Smooth muscle cell (in vitro differentiated cells): ENCODE measurements at regions not wholly inside any gene's neighbourhood (a gene's known extent, or its start where the extent isn't known, plus 50 kb on each side); places are given as distances from the start of the nearest gene placed in this dataset.

Experiments used
- DNase-seq: peaks from one replicate; lab custom pipeline; 2025; ENCODE audit not compliant: unreplicated experiment; lab: John Stamatoyannopoulos, UW
- H2AFZ ChIP-seq: fragments of 200-600 bp; sonication (generic); 2 replicates; pipeline ENCODE4 v1.6.0; 2016; ENCODE audit warnings: antibody characterized with exemption, low read depth, mild to moderate bottlenecking
- H3F3A ChIP-seq: fragments of 200-600 bp; sonication (generic); 2 replicates; pipeline ENCODE4 v1.6.0; 2017; ENCODE audit warnings: antibody characterized with exemption, low read depth
- H3K27ac ChIP-seq: fragments of 200-600 bp; sonication (generic); 2 replicates; pipeline ENCODE4 v1.5.1; 2016; ENCODE audit warnings: low read depth, mild to moderate bottlenecking
- H3K27me3 ChIP-seq: fragments of 200-600 bp; sonication (generic); 2 replicates; pipeline ENCODE4 v1.6.1; 2016; ENCODE audit warnings: low read depth, mild to moderate bottlenecking
- H3K36me3 ChIP-seq: fragments of 200-600 bp; sonication (generic); 2 replicates; pipeline ENCODE4 v1.5.1; 2016; ENCODE audit warnings: low read depth
- H3K4me1 ChIP-seq: fragments of 200-600 bp; sonication (generic); 2 replicates; pipeline ENCODE4 v1.5.1; 2016; ENCODE audit warnings: low read depth
- H3K4me2 ChIP-seq: fragments of 200-600 bp; sonication (generic); 2 replicates; pipeline ENCODE4 v1.6.0; 2016; ENCODE audit warnings: mild to moderate bottlenecking
- H3K4me3 ChIP-seq: fragments of 200-600 bp; sonication (generic); 2 replicates; pipeline ENCODE4 v1.5.1; 2016; ENCODE audit warnings: mild to moderate bottlenecking
- H3K79me2 ChIP-seq: fragments of 200-600 bp; sonication (generic); 2 replicates; pipeline ENCODE4 v1.6.0; 2016; ENCODE audit warnings: low read depth, mild to moderate bottlenecking
- H3K9ac ChIP-seq: fragments of 200-600 bp; sonication (generic); 2 replicates; pipeline ENCODE4 v1.6.0; 2016; ENCODE audit warnings: low read depth
- H3K9me3 ChIP-seq: fragments of 200-600 bp; sonication (generic); replicated peaks from 2 replicates; pipeline ENCODE4 v1.5.1; 2016; ENCODE audit warnings: low read depth
- H4K20me1 ChIP-seq: fragments of 200-600 bp; sonication (generic); 2 replicates; pipeline ENCODE4 v1.6.0; 2016; ENCODE audit warnings: low read depth
- WGBS: methylation state at CpG from one replicate; pipeline ENCODE4 v1.1.7; 2016; ENCODE audit warnings: low lambda C conversion rate; 5-methylcytosine and 5-hydroxymethylcytosine counted together
- TF ChIP-seq, protein P1 (sequence below): fragments of 200-600 bp; sonication (generic); IDR thresholded peaks from 2 replicates; pipeline ENCODE4 v1.5.1; 2017; ENCODE audit warnings: borderline replicate concordance, mild to moderate bottlenecking, antibody characterized with exemption; ENCODE audit not compliant: insufficient read depth, poor library complexity, severe bottlenecking

DNA sequence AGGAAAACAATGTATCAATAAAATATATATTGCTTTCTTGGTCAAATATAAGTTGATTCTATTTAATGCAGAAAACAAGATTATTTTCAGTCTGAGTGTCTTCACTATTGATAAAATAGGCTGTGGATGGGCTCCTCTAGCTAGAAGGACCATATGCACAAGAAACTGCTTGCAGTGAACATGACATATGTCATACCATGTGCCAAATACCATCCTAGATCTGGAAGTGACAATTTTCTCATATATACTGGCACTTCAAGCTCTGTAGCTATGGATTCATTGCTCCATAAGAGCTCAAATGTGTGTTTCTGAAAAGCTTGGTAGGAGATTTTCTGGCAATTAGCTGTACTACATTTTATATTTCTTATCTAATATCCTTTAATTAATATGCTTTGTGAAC is 95.6 kb upstream of the CDH6 start:
- TF ChIP-seq, protein P1, sequence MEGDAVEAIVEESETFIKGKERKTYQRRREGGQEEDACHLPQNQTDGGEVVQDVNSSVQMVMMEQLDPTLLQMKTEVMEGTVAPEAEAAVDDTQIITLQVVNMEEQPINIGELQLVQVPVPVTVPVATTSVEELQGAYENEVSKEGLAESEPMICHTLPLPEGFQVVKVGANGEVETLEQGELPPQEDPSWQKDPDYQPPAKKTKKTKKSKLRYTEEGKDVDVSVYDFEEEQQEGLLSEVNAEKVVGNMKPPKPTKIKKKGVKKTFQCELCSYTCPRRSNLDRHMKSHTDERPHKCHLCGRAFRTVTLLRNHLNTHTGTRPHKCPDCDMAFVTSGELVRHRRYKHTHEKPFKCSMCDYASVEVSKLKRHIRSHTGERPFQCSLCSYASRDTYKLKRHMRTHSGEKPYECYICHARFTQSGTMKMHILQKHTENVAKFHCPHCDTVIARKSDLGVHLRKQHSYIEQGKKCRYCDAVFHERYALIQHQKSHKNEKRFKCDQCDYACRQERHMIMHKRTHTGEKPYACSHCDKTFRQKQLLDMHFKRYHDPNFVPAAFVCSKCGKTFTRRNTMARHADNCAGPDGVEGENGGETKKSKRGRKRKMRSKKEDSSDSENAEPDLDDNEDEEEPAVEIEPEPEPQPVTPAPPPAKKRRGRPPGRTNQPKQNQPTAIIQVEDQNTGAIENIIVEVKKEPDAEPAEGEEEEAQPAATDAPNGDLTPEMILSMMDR: no peak
- no peaks in the 10 kb centered on the region for H3F3A ChIP-seq
- no peaks in the 10 kb centered on the region for H4K20me1 ChIP-seq
- no peaks in the 10 kb centered on the region for H3K4me1 ChIP-seq
- H3K36me3 ChIP-seq: no peaks in the 10 kb centered on the region
- H3K4me3 ChIP-seq: no peak overlapping the region
- no peaks in the 10 kb centered on the region for H3K27me3 ChIP-seq
- no peaks in the 10 kb centered on the region for H3K79me2 ChIP-seq
- DNase-seq: no peak
- H3K4me2 ChIP-seq: no peak overlapping the region
- no peak overlapping the region for H3K27ac ChIP-seq
- no peak overlapping the region for H2AFZ ChIP-seq
- H3K9me3 ChIP-seq: no peaks in the 10 kb centered on the region
- no peak overlapping the region for H3K9ac ChIP-seq

DNA sequence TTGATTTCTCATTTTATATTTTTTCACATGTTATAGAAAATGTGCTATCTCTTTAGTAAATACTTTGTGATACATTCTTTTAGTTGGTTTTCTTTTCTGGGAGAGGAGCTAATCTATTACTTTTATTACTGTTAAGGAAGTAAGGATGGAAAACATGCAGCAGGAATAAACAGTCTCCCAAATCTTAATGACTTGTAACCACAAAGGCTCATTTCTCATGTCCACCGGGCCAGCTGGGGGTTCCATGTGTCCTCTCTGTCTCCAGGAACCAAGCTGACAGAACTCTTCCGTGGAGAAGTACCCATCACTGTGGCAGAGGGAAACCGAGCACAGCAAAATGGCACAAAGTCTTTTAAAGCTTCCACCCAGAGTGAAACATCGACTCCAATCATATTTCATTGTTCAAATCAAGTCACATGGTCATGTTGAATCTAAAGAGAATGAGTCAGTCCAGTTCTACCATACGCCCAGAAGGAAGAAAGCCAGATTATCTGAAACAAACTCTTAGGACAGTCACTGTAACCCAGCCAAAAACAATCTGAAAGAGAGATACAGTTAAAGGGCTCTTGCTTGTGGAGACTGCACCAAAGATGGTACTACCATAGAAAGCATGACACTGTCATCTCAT is 97.1 kb upstream of the CDH6 start:
- WGBS: 37% methylated on average over 5 of the region's 5 CpGs
- no peak overlapping the region for H3K4me3 ChIP-seq
- no peak overlapping the region for H2AFZ ChIP-seq
- TF ChIP-seq, protein P1: no peak
- no peaks in the 10 kb centered on the region for H3F3A ChIP-seq
- H3K4me1 ChIP-seq: no peaks in the 10 kb centered on the region
- no peaks in the 10 kb centered on the region for H3K27me3 ChIP-seq
- DNase-seq: no peak
- no peaks in the 10 kb centered on the region for H3K79me2 ChIP-seq
- no peaks in the 10 kb centered on the region for H3K9me3 ChIP-seq
- H3K36me3 ChIP-seq: no peaks in the 10 kb centered on the region
- H3K4me2 ChIP-seq: peak overlapping the region; percentile 74
- no peaks in the 10 kb centered on the region for H4K20me1 ChIP-seq
- H3K9ac ChIP-seq: peak overlapping the region; percentile 7
- H3K27ac ChIP-seq: peak overlapping the region; percentile 83

DNA sequence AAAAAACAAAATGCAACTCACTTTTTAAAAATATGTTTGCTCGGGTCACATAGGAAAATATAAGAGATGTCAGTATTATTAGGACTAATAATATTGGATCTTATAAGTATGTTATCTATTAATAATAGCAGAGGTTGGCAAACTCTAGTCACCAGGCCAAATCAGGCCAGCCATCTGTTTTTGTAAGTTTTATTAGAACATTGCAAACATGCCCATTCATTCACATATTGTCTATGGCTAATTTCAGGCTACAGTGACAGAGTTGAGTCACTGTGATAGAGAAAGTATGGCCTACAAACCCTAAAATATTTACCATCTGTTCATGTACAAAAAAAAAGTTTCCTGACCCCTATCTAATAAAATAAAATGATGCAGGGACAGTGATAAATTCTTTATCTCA is 97.7 kb upstream of the CDH6 start:
- Histone ChIP-seq H3F3A (no peaks in the 10 kb centered on the region), H3K4me2 (peak overlapping the region; percentile 74), H3K27ac (peak overlapping the region; percentile 83), H3K4me3 (no peak overlapping the region), H3K9me3 (no peaks in the 10 kb centered on the region), H2AFZ (no peak overlapping the region), H3K36me3 (no peaks in the 10 kb centered on the region), H4K20me1 (no peaks in the 10 kb centered on the region), H3K27me3 (no peaks in the 10 kb centered on the region), H3K79me2 (no peaks in the 10 kb centered on the region), H3K4me1 (no peaks in the 10 kb centered on the region), H3K9ac (peak overlapping the region; percentile 7)
- no peak for DNase-seq
- 86% methylated on average over 1 of the region's 1 CpG for WGBS
- TF ChIP-seq, protein P1: no peak

DNA sequence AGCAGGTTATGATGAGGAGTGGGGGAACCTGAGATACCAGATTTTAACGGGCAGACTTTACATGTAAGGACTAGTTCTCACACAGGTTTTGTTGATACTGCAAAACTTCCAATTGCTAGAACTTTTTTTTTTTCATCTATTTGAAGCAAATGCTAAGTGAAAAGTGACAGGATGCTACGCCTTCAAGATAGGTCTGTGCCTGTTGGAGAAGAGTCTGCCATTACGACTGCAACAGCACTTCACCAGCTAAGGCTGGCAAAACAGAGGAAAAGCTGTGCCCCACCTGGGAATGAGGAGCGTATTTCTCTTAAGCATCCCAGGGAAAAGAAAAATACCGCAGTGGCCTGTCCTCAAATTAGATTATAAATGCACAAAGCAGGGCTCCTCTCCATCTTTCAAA is 102.0 kb upstream of the CDH6 start:
- Histone ChIP-seq H3K79me2 (no peaks in the 10 kb centered on the region), H3K27ac (no peak overlapping the region), H4K20me1 (no peaks in the 10 kb centered on the region), H3K9ac (no peak overlapping the region), H2AFZ (no peak overlapping the region), H3K9me3 (no peaks in the 10 kb centered on the region), H3K4me2 (no peak overlapping the region), H3K36me3 (no peaks in the 10 kb centered on the region), H3K4me1 (peaks cover 5% of the 10 kb centered on the region), H3K27me3 (no peaks in the 10 kb centered on the region), H3F3A (no peaks in the 10 kb centered on the region), H3K4me3 (no peak overlapping the region)
- DNase-seq: no peak
- TF ChIP-seq, protein P1: no peak
- 90% methylated on average over 5 of the region's 5 CpGs for WGBS
